Activated T-cell treated with anti-CD3 and anti-CD28 coated beads, Interleukin-2, amount 50 U/mL, for 24 hours (primary cell): ENCODE measurements at regions not wholly inside any gene's neighbourhood (a gene's known extent, or its start where the extent isn't known, plus 50 kb on each side); places are given as distances from the start of the nearest gene placed in this dataset.
"Not testable (repeated sequence)": the region's sequence is repeated elsewhere in the genome, so short reads cannot be mapped to it uniquely, and the experiment has no call there.

Source experiments
- DNase-seq: peaks from one replicate; pipeline ENCODE4 v3.0.0-alpha.2; 2020
- H3K27ac Mint-ChIP-seq: 2 replicates; pipeline ENCODE4 v1.8.0; 2020; ENCODE audit warnings: mild to moderate bottlenecking, mixed read lengths
- H3K27me3 Mint-ChIP-seq: 2 replicates; pipeline ENCODE4 v1.8.0; 2020; ENCODE audit warnings: mixed read lengths
- H3K36me3 Mint-ChIP-seq: 2 replicates; pipeline ENCODE4 v1.8.0; 2020; ENCODE audit warnings: low read depth, mixed read lengths
- H3K4me1 Mint-ChIP-seq: 2 replicates; pipeline ENCODE4 v1.8.0; 2020; ENCODE audit warnings: low read depth, mixed read lengths
- H3K4me3 Mint-ChIP-seq: 2 replicates; pipeline ENCODE4 v1.8.0; 2020; ENCODE audit warnings: mild to moderate bottlenecking, moderate library complexity, mixed read lengths
- H3K9me3 Mint-ChIP-seq: 2 replicates; pipeline ENCODE4 v1.8.0; 2020; ENCODE audit warnings: mixed read lengths

DNA sequence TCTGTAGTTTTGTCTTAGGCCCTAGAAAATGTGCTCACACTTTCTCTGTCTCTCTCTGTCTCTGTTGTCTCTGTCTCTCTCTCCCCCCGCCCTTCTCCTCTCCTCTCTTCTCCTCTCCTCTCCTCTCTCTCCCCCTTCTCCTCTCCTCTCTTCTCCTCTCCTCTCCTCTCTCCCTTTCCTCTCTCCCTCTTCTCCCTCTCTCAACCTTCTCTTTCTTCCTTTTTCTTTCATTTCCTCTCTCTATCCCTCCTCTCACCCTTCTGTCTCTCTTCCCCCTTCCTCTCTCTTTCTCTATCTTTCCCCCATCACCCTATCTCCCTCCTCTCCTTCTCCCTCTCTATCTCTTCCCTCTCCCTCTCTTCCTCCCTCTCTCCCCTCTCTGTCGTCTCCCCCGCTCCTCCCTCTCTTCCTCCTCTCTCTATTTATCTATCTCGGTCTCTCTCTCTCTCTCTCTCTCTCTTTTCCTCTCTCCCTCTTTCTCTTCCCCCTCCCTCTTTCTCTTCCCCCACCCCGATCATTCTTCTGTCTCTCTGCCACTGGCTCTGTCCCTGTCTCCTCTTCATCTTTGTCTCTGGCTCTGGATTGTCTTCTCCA, 107.2 kb upstream of the C16orf82 start:
- Mint-ChIP-seq H3K4me1 (no peaks in the 10 kb centered on the region), H3K27ac (no peak overlapping the region), H3K9me3 (no peaks in the 10 kb centered on the region), H3K36me3 (no peaks in the 10 kb centered on the region), H3K4me3 (no peak overlapping the region), H3K27me3 (peaks cover 6% of the 10 kb centered on the region)
- DNase-seq: no peak

DNA sequence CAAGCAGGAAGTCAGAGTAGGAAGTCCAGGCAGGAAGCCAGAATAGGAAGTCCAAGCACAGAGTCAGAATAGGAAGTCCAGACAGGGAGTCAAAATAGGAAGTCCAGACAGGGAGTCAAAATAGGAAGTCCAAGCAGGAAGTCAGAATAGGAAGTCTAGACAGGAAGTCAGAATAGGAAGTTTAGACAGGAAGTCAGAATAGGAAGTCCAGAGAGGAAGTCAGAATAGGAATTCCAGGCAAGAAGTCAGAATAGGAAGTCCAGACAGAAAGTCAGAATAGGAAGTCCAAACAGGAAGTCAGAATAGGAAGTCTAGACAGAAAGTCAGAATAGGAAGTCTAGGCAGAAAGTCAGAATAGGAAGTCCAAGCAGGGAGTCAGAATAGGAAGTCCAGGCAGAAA, 105.3 kb upstream of the C16orf82 start:
- Mint-ChIP-seq H3K4me3 (no peak overlapping the region), H3K36me3 (no peaks in the 10 kb centered on the region), H3K27ac (no peak overlapping the region), H3K4me1 (no peaks in the 10 kb centered on the region), H3K27me3 (peaks cover 6% of the 10 kb centered on the region), H3K9me3 (no peaks in the 10 kb centered on the region)
- no peak for DNase-seq

DNA sequence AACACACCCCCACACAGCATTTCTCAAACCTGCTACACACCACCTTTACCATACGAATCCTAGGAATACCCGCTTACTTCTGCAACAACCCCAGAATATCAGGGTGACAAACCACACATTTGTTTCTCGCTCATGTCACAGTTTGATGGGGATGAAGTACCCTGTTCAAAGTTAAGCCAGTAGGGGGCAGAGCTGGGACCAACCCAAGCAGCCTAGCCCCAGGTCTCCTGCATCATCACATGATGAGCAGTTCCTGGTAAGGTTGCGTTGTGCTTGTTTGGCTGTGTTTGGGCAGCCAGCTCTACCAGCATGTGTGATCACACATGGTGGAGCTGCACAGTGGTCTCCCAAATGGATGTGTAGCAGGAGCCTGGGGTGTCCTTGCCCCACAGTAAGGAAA, 103.6 kb upstream of the C16orf82 start:
- Mint-ChIP-seq H3K27ac (no peak overlapping the region), H3K4me3 (no peak overlapping the region), H3K9me3 (no peaks in the 10 kb centered on the region), H3K36me3 (no peaks in the 10 kb centered on the region), H3K27me3 (peaks cover 6% of the 10 kb centered on the region), H3K4me1 (no peaks in the 10 kb centered on the region)
- no peak for DNase-seq

DNA sequence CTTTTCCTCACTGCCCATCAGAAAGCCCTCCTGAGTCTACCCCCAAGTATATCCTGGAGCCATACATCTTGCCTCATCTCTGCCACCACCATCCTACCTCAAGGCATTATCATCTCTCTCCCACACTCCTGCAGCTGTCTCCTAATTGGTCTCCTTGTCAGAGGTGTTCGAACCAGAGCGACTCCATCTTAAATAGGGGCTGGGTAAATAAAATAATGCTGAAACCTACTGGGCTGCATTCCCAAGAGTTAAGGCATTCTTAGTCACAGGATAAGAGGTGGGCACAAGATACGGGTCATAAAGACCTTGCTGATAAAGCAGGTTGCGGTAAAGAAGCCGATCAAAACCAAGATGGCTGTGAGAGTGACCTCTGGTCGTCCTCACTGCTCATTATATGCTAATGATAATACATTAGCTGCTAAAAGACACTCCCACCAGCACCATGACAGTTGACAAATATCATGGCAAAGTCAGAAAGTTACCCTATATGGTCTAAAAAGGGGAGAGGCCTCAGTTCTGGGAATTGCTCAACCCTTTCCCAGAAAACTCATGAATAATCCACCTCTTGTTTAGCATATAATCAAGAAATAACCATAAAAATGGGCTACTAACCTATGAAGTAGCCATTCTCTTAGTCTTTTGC, 97.0 kb upstream of the C16orf82 start:
- DNase-seq: no peak
- no peaks in the 10 kb centered on the region for H3K4me1 Mint-ChIP-seq
- H3K36me3 Mint-ChIP-seq: no peaks in the 10 kb centered on the region
- H3K4me3 Mint-ChIP-seq: no peak overlapping the region
- H3K27ac Mint-ChIP-seq: no peak overlapping the region
- H3K27me3 Mint-ChIP-seq: no peaks in the 10 kb centered on the region
- no peaks in the 10 kb centered on the region for H3K9me3 Mint-ChIP-seq

DNA sequence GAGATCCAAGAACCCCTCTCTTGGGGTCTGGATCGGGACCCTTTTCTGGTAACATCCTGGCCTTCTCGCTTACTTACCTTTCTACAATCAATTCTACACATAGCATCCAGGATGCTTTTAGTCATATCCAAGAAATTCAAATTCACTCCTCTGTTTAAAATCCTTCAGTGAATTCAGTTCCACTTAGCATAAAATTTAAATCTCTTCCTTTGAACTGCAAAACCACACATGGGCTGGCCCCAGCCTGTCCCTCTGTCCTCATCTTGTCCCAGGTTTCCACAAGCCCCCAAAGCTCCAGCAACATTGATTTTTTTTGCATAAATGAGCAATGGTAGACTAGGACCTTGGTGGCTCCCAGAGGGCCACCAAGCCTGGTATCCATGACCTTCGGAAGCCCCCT, 96.4 kb upstream of the C16orf82 start:
- Mint-ChIP-seq H3K9me3 (no peaks in the 10 kb centered on the region), H3K4me1 (no peaks in the 10 kb centered on the region), H3K4me3 (no peak overlapping the region), H3K36me3 (no peaks in the 10 kb centered on the region), H3K27ac (no peak overlapping the region), H3K27me3 (no peaks in the 10 kb centered on the region)
- no peak for DNase-seq

DNA sequence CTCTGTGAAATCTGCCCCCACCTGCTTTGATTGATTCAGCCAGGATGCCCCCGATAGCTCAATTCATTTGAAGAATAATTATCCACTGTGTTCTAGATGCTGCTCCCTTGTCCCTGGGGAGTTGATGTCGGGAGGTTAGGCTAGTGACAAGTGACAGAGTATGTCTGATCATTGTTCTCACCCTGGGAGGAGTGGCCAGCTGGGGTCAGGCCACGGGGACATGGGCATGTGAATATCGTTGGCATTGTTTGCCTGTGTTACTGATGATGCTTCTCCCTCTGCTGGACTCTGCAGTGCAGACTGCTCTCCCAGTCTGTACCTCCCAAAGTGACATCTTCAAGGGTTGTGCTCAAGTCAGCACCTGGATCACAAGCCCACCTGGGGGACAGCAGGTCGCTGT, 89.9 kb upstream of the C16orf82 start:
- Mint-ChIP-seq H3K9me3 (no peaks in the 10 kb centered on the region), H3K4me1 (no peaks in the 10 kb centered on the region), H3K36me3 (no peaks in the 10 kb centered on the region), H3K4me3 (no peak overlapping the region), H3K27me3 (peaks cover 9% of the 10 kb centered on the region), H3K27ac (no peak overlapping the region)
- DNase-seq: no peak

DNA sequence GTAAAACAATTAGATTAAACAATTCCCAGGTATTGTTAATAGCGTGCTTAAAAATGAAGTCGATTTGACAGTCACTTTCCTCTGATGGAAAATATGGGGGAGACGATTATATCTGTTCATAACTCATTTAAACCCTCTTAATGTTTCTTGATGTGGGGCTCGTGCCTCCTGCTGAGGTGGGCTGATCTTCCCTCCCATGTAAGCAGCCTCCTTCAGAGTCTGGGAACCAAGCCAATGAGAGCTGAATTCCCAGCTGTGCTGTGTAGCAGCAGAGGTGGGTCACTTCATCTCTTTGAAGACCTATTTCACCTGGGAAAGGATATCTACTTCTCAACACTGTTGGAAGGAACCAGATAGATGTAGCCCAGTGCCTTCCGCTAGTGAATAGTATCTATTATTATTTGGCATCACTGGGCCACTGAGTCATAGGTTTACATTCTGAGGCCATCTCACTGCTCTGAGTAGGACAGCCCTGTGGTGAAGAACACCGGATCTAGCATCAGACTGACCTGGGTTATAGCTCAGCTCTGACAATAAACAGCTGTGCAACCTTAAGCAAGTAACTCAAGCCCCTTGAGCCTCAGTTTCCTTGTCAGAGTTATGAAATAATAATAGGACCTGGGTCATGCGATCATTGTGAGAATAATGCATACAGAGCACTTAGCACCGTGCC, 85.3 kb upstream of the C16orf82 start:
- no peak overlapping the region for H3K27ac Mint-ChIP-seq
- H3K9me3 Mint-ChIP-seq: no peaks in the 10 kb centered on the region
- H3K4me1 Mint-ChIP-seq: no peaks in the 10 kb centered on the region
- H3K27me3 Mint-ChIP-seq: peaks cover 13% of the 10 kb centered on the region
- no peak overlapping the region for H3K4me3 Mint-ChIP-seq
- no peaks in the 10 kb centered on the region for H3K36me3 Mint-ChIP-seq
- DNase-seq: no peak

DNA sequence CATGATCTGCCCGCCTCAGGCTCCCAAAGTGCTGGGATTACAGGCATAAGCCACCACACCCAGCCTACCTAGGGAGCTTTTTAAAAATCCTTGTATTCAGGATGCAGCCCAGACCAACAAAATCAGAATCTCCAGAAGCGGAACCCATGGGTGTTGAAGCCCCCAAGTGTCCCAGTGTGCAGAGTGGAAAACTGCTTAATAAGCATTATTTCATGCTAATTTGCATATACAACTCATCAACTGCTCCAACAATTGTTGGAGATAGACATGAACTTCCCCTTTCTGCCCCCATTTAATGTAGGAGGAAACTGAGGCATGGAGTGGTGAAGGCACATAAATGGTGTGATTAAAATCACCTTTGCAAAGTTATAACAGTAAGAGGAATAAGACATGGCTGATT, 84.3 kb upstream of the C16orf82 start:
- peaks cover 12% of the 10 kb centered on the region for H3K27me3 Mint-ChIP-seq
- H3K4me1 Mint-ChIP-seq: no peaks in the 10 kb centered on the region
- DNase-seq: no peak
- H3K4me3 Mint-ChIP-seq: no peak overlapping the region
- no peak overlapping the region for H3K27ac Mint-ChIP-seq
- no peaks in the 10 kb centered on the region for H3K36me3 Mint-ChIP-seq
- H3K9me3 Mint-ChIP-seq: no peaks in the 10 kb centered on the region

DNA sequence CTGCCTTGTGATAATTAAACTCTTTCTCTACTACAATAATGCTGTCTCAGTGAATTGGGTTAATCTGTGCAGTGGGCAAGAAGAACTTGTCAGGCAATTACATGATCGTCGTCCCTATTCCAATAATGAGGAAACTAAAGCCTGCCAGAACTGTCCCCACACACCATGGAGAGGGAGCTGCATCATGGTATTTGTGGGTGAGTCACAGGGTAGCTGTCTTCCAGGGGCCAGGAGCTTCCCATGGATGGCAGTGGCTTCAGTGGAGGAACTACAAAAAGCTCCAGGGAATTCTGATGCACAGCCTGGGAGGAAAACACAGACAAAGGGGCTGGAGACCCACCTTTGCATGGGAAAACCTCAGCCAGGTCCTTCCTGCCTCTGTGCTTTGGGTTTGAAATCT, 83.3 kb upstream of the C16orf82 start:
- DNase-seq: no peak
- no peaks in the 10 kb centered on the region for H3K9me3 Mint-ChIP-seq
- no peaks in the 10 kb centered on the region for H3K4me1 Mint-ChIP-seq
- no peak overlapping the region for H3K27ac Mint-ChIP-seq
- peaks cover 12% of the 10 kb centered on the region for H3K27me3 Mint-ChIP-seq
- H3K4me3 Mint-ChIP-seq: no peak overlapping the region
- no peaks in the 10 kb centered on the region for H3K36me3 Mint-ChIP-seq

DNA sequence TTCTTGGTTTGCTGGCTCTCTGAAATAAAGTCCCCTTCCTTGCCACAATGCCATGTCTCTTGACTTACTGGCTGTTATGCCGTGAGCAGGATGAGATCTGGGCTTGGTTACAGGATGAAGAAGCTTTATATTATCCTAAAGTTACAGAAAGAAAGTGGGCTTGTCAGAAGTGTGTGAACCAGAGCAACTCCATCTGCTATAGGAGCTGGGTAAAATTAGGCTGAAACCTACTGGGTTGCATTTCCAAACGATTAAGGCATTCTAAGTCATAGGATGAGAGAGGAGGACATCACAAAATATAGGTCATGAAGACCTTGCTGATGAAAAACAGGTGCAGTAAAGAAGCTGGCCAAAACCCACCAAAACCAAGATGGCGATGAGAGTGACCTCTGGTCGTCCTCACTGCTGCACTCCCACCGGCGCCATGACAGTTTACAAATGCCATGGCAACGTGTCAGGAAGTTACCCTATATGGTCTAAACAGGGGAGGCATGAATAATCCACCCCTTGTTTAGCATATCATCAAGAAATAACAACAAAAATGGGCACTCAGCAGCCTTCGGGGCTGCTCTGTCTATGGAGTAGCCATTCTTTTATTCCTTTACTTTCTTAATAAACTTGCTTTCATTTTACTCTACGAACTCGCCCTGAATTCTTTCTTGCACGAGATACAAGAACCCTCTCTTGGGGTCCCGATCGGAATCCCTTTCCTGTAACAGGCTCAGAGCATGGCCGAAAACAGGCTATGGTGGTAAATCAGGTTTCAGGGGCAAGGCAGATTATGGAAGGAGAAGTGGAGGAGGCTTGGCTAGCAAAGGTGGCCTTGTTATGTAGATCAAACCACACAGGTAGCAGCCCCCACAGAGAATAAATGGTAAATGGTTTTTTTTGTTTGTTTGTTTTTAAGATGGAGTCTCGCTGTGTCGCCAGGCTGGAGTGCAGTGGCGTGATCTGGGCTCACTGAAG, 81.3 kb upstream of the C16orf82 start:
- DNase-seq: no peak
- Mint-ChIP-seq H3K9me3 (no peaks in the 10 kb centered on the region), H3K27ac (no peak overlapping the region), H3K27me3 (peaks cover 9% of the 10 kb centered on the region), H3K4me1 (no peaks in the 10 kb centered on the region), H3K36me3 (no peaks in the 10 kb centered on the region), H3K4me3 (no peak overlapping the region)

DNA sequence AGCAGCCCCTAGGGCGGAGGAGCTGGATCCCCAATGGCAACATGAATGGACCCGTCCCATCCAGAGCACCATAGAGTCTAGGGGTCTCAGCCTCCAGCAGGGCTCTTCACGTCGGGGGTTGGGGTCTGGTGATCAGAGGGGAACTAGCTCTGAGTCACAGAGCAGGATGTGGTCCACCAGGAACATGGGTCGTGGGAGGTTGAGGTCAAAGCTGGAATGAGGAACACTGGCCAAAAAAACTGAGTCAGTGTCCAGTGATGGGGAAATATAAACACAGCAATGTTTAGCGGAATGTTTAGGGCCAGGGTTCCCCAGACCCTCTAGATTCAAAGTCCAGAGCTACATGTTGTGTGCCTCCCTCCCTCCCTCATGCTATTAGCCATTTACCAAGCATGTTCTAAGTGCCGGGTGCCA, 79.1 kb upstream of the C16orf82 start:
- DNase-seq: no peak
- Mint-ChIP-seq H3K4me1 (no peaks in the 10 kb centered on the region), H3K36me3 (no peaks in the 10 kb centered on the region)

DNA sequence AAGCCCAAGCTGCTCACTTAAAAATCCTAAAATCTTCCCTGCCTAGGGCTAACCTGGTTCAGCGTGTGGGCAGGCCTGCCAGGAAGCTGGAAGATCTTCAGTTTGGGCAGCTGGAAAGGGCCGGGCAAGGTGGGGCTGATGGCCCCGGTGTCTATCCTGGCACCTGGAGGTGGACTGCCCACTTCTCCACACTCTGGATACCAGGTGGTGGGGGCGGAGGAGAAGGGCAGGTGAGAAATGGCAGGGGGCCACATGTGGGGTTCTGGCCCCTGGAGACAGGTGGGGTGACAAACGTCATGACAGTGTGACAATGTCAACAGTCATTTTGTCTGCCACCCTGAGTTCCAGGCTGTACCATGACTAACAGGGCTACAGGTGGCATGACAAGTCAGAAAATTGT, 78.5 kb upstream of the C16orf82 start:
- no peaks in the 10 kb centered on the region for H3K9me3 Mint-ChIP-seq
- no peak overlapping the region for H3K27ac Mint-ChIP-seq

More for the DNA sequence above, 79.1 kb upstream of the C16orf82 start:
- no peak overlapping the region for H3K4me3 Mint-ChIP-seq
- peaks cover 9% of the 10 kb centered on the region for H3K27me3 Mint-ChIP-seq
- no peaks in the 10 kb centered on the region for H3K9me3 Mint-ChIP-seq
- no peak overlapping the region for H3K27ac Mint-ChIP-seq

DNA sequence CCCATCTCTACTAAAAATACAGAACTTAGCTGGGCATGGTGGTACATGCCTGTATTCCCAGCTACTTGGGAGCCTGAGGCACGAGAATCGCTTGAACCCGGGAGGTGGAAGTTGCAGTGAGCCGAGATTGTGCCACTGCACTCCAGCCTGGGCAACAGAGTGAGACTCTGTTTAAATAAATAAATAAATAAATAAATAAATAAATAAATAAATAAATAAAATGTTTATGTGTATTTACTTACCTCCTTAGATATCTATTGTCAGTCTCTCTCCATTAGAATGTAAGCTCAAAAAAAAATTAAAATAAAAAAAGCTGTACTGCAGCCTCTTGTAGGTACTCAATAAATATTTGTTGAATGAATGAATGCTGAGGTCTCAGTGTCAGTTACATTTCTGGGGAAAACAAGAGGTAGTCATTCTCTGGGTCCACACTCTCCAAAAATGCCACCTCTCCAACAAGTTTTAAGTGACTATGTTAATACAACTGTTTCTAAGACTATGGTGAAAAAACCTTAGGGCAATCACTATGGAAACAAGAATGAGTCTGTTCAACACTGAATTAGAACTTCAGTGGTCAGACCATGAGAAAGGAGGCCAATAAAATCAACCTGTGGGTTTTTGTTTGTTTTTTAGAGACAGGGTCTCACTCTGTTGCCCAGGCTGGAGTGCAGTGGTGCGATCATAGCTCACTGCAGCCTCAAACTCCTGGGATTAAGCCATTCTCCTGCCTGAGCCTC, 76.2 kb upstream of the C16orf82 start:
- not testable (repeated sequence) for DNase-seq, H3K27me3 Mint-ChIP-seq

More for the DNA sequence above, 78.5 kb upstream of the C16orf82 start:
- Mint-ChIP-seq H3K36me3 (no peaks in the 10 kb centered on the region), H3K4me3 (no peak overlapping the region), H3K4me1 (no peaks in the 10 kb centered on the region), H3K27me3 (peaks cover 9% of the 10 kb centered on the region)
- no peak for DNase-seq

More for the DNA sequence above, 76.2 kb upstream of the C16orf82 start:
- H3K4me1 Mint-ChIP-seq, H3K4me3 Mint-ChIP-seq, H3K9me3 Mint-ChIP-seq, H3K36me3 Mint-ChIP-seq, H3K27ac Mint-ChIP-seq: not testable (repeated sequence)
